ENCODE measurements at regions not wholly inside any gene's neighbourhood (a gene's known extent, or its start where the extent isn't known, plus 50 kb on each side); places are given as distances from the start of the nearest gene placed in this dataset.

DNA sequence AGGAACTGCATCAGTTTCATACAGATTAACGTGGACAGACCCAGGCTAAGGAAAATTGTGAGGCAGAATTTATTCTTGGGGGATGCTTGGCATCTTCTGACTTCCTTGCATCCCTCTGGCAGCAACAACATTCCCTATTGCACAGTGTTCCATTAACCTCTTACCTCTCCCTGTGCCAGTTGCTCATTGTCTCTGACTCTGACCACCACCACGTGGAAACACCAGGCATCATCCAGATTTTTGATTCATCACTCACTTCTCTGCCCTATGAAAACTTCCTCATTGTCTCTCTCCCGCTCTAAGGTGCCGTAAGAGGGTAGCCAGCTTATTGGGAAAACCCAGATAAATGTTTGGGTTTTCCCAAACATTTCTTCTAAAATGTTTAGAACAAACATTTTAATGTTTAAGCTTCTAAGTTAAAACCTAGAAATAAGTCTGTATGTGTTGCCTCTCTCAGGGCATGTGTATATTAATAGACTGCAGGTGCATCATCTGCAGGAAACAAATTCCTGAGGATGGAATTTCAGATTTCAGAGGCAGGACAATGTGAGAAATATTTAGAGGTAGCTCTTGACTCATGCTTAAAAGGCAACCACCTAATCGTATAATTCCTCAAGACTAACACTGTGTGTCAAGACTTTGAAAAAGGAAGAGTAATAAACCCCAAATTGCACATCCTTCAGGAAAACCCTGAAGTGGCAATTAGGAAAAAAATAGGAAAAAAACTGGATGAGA is 64.5 kb upstream of the SLC35F4 start:
- no peak overlapping the region for H2BK120ac ChIP-seq (replicated peaks; ENCODE audit: low read depth, low read length)
- no peak overlapping the region for H3K4me2 ChIP-seq (ENCODE audit: insufficient read depth in 1 of 2, low read depth in 2 of 2, low read length in 2 of 2)
- H3K27ac ChIP-seq (ENCODE audit: low read depth, low read length): no peak overlapping the region
- no peaks in the 10 kb centered on the region for H3K36me3 ChIP-seq (ENCODE audit: control insufficient read depth in 2 of 4, insufficient read depth in 4 of 4, low read length in 3 of 4)
- no peak overlapping the region for H2BK12ac ChIP-seq (ENCODE audit: low read depth, low read length)
- H3K56ac ChIP-seq (replicated peaks; ENCODE audit: insufficient read length, low read depth, low read length): no peak overlapping the region
- ChIA-PET POLR2A (ENCODE audit: partially characterized antibody) (no interaction called here), CTCF (ENCODE audit: partially characterized antibody) (no interaction called here)
- no peak overlapping the region for H3K4ac ChIP-seq (replicated peaks; ENCODE audit: insufficient read length, low read depth, low read length)
- no peak for FAIRE-seq
- WGBS, 2 experiments (ENCODE audit: extremely low coverage in 1 of 2, insufficient coverage in 1 of 2, insufficient read length in 1 of 2, insufficient replicate concordance in 2 of 2, low coverage in 1 of 2, low lambda C conversion rate in 2 of 2, missing lambda C conversion rate in 1 of 2): 90% methylated on average over 5 of the region's 5 CpGs; no CpG with 5 or more reads in 1 of the 2 experiments
- no peaks in the 10 kb centered on the region for H4K20me1 ChIP-seq (replicated peaks in 1 of 2; ENCODE audit: control insufficient read depth in 1 of 2, insufficient read depth in 2 of 2, low read length in 2 of 2)
- H3K79me1 ChIP-seq (ENCODE audit: low read depth, low read length): no peaks in the 10 kb centered on the region
- H3K14ac ChIP-seq (ENCODE audit: insufficient read length): no peak overlapping the region
- no peak overlapping the region for H2BK20ac ChIP-seq (ENCODE audit: low read length)
- H2BK5ac ChIP-seq (ENCODE audit: low read depth, low read length): no peak overlapping the region
- H3K4me3 ChIP-seq (ENCODE audit: extremely low read depth in 1 of 4, insufficient read depth in 2 of 4, low read depth in 3 of 4, low read length in 4 of 4): no peak overlapping the region
- no peaks in the 10 kb centered on the region for H3K23me2 ChIP-seq (ENCODE audit: low read depth, low read length)
- no peaks in the 10 kb centered on the region for H3K27me3 ChIP-seq (replicated peaks in 1 of 4; ENCODE audit: control insufficient read depth in 3 of 4, extremely low read depth in 1 of 4, insufficient read depth in 3 of 4, low read length in 3 of 4)
- H4K91ac ChIP-seq (replicated peaks; ENCODE audit: insufficient read length, low read length): no peak overlapping the region
- H2AFZ ChIP-seq (ENCODE audit: low read length): no peak overlapping the region
- H3K18ac ChIP-seq (ENCODE audit: extremely low read depth, low read length): no peak overlapping the region
- no peak overlapping the region for H2AK5ac ChIP-seq (ENCODE audit: low read depth, low read length)
- TF ChIP-seq SRF (IDR thresholded peaks at IDR 0.05; ENCODE audit: low read depth, low read length) (no peak), SP4 (IDR thresholded peaks at IDR 0.05; ENCODE audit: low read length) (no peak)
- H3K9ac ChIP-seq (replicated peaks in 1 of 4; ENCODE audit: extremely low read depth in 1 of 4, low read depth in 3 of 4, low read length in 3 of 4): no peak overlapping the region
- H4K5ac ChIP-seq (ENCODE audit: insufficient read length, low read depth, low read length): no peak overlapping the region
- H3K23ac ChIP-seq (ENCODE audit: insufficient read length): no peak overlapping the region
- no peak overlapping the region for H4K8ac ChIP-seq (ENCODE audit: extremely low read depth, insufficient read depth, low read length)
- no peak overlapping the region for H2BK15ac ChIP-seq (ENCODE audit: low read length)
- no peaks in the 10 kb centered on the region for H3K4me1 ChIP-seq (replicated peaks in 1 of 4; ENCODE audit: control insufficient read depth in 3 of 4, insufficient read depth in 4 of 4, low read length in 3 of 4)
- no peaks in the 10 kb centered on the region for H3K9me3 ChIP-seq (ENCODE audit: insufficient read depth in 2 of 2, low read depth in 1 of 2, low read length in 1 of 2)
- DNase-seq (ENCODE audit: low read depth in 1 of 2, low spot score in 2 of 2): no peak
- no peaks in the 10 kb centered on the region for H3K79me2 ChIP-seq (ENCODE audit: control insufficient read depth in 1 of 2, insufficient read depth in 2 of 2, low read length in 2 of 2)

Data from H1 (cell line).